ENCODE measurements at regions not wholly inside any gene's neighbourhood (a gene's known extent, or its start where the extent isn't known, plus 50 kb on each side); places are given as distances from the start of the nearest gene placed in this dataset.

- Mint-ChIP-seq H3K27me3 (ENCODE audit: low read depth) (no peaks in the 10 kb centered on the region), H3K27ac (no peak overlapping the region), H3K4me1 (ENCODE audit: low read depth) (peaks cover 2% of the 10 kb centered on the region), H3K4me3 (no peak overlapping the region), H3K36me3 (ENCODE audit: low read depth) (no peaks in the 10 kb centered on the region), H3K9me3 (ENCODE audit: insufficient read depth) (no peaks in the 10 kb centered on the region)
- no peak for DNase-seq
- POLR2A ChIA-PET: no interaction called here
- CTCF ChIA-PET: no interaction called here
- no peak for ATAC-seq
Measured at GRCh38 chr17:13084420-13084819, 66.6 kb upstream of the ELAC2 start.

GRCh38 chr17:13078591-13079385 lies 61.0 kb upstream of the ELAC2 start:
- ATAC-seq: no peak
- ChIA-PET CTCF (no interaction called here), POLR2A (no interaction called here)
- no peak overlapping the region for H3K4me3 Mint-ChIP-seq
- H3K36me3 Mint-ChIP-seq (ENCODE audit: low read depth): no peaks in the 10 kb centered on the region
- no peak overlapping the region for H3K27ac Mint-ChIP-seq
- H3K4me1 Mint-ChIP-seq (ENCODE audit: low read depth): no peaks in the 10 kb centered on the region
- H3K27me3 Mint-ChIP-seq (ENCODE audit: low read depth): no peaks in the 10 kb centered on the region
- no peaks in the 10 kb centered on the region for H3K9me3 Mint-ChIP-seq (ENCODE audit: insufficient read depth)
- DNase-seq: no peak

GRCh38 chr17:13076905-13077304 lies 59.1 kb upstream of the ELAC2 start:
- Mint-ChIP-seq H3K36me3 (ENCODE audit: low read depth) (no peaks in the 10 kb centered on the region), H3K4me1 (ENCODE audit: low read depth) (no peaks in the 10 kb centered on the region), H3K4me3 (no peak overlapping the region), H3K27me3 (ENCODE audit: low read depth) (no peaks in the 10 kb centered on the region), H3K9me3 (ENCODE audit: insufficient read depth) (no peaks in the 10 kb centered on the region), H3K27ac (no peak overlapping the region)
- ATAC-seq: no peak
- DNase-seq: no peak
- ChIA-PET POLR2A (no interaction called here), CTCF (no interaction called here)

- no peaks in the 10 kb centered on the region for H3K27me3 Mint-ChIP-seq (ENCODE audit: low read depth)
- no peaks in the 10 kb centered on the region for H3K36me3 Mint-ChIP-seq (ENCODE audit: low read depth)
- H3K4me3 Mint-ChIP-seq: no peak overlapping the region
- POLR2A ChIA-PET: no interaction called here
- CTCF ChIA-PET: no interaction called here
- H3K9me3 Mint-ChIP-seq (ENCODE audit: insufficient read depth): no peaks in the 10 kb centered on the region
- DNase-seq: no peak
- no peaks in the 10 kb centered on the region for H3K4me1 Mint-ChIP-seq (ENCODE audit: low read depth)
- no peak for ATAC-seq
- no peak overlapping the region for H3K27ac Mint-ChIP-seq
Measured at GRCh38 chr17:13074026-13074425, 56.2 kb upstream of the ELAC2 start.

GRCh38 chr17:13073018-13073417 lies 55.2 kb upstream of the ELAC2 start:
- H3K9me3 Mint-ChIP-seq (ENCODE audit: insufficient read depth): no peaks in the 10 kb centered on the region

GRCh38 chr17:13070732-13071131 lies 52.9 kb upstream of the ELAC2 start:
- Mint-ChIP-seq H3K4me3 (no peak overlapping the region), H3K4me1 (ENCODE audit: low read depth) (no peaks in the 10 kb centered on the region), H3K36me3 (ENCODE audit: low read depth) (no peaks in the 10 kb centered on the region), H3K27ac (no peak overlapping the region), H3K9me3 (ENCODE audit: insufficient read depth) (no peaks in the 10 kb centered on the region), H3K27me3 (ENCODE audit: low read depth) (no peaks in the 10 kb centered on the region)
- ATAC-seq: no peak
- DNase-seq: no peak
- ChIA-PET CTCF (no interaction called here), POLR2A (no interaction called here)

More at GRCh38 chr17:13073018-13073417, 55.2 kb upstream of the ELAC2 start:
- H3K36me3 Mint-ChIP-seq (ENCODE audit: low read depth): no peaks in the 10 kb centered on the region
- H3K27me3 Mint-ChIP-seq (ENCODE audit: low read depth): no peaks in the 10 kb centered on the region
- ChIA-PET CTCF (no interaction called here), POLR2A (no interaction called here)
- DNase-seq (no peak), ATAC-seq (no peak)
- no peak overlapping the region for H3K27ac Mint-ChIP-seq
- H3K4me1 Mint-ChIP-seq (ENCODE audit: low read depth): no peaks in the 10 kb centered on the region
- no peak overlapping the region for H3K4me3 Mint-ChIP-seq

- ChIA-PET CTCF (no interaction called here), POLR2A (no interaction called here)
- peaks cover 3% of the 10 kb centered on the region for H3K27me3 Mint-ChIP-seq (ENCODE audit: low read depth)
- DNase-seq (no peak), ATAC-seq (no peak)
- no peaks in the 10 kb centered on the region for H3K4me1 Mint-ChIP-seq (ENCODE audit: low read depth)
- H3K9me3 Mint-ChIP-seq (ENCODE audit: insufficient read depth): no peaks in the 10 kb centered on the region
- no peaks in the 10 kb centered on the region for H3K36me3 Mint-ChIP-seq (ENCODE audit: low read depth)
- H3K4me3 Mint-ChIP-seq: no peak overlapping the region
- no peak overlapping the region for H3K27ac Mint-ChIP-seq
Measured at GRCh38 chr17:13067629-13068303, 49.9 kb upstream of the ELAC2 start.
